K562 (cell line): ENCODE measurements at regions not wholly inside any gene's neighbourhood (a gene's known extent, or its start where the extent isn't known, plus 50 kb on each side); places are given as distances from the start of the nearest gene placed in this dataset.

Experiments
- BCOR ChIP-seq: fragments of 450-650 bp; IDR thresholded peaks from 2 replicates; pipeline ENCODE4 v1.6.1; 2016
- HNRNPK ChIP-seq: fragments of 200-400 bp; formaldehyde crosslinking; IDR thresholded peaks from one replicate; pipeline ENCODE4 v1.6.1; 2018; ENCODE audit warnings: mild to moderate bottlenecking, low read depth, low read length; ENCODE audit not compliant: poor library complexity, severe bottlenecking
- IRF9 ChIP-seq: fragments of 450-650 bp; IDR thresholded peaks from 2 replicates; pipeline ENCODE4 v1.6.1; 2016; ENCODE audit warnings: missing biosample characterization, missing genetic modification characterization
- JUNB ChIP-seq: fragments of 450-650 bp; formaldehyde crosslinking; conservative IDR thresholded peaks from 2 replicates; pipeline ENCODE4 v1.4.0; 2020; ENCODE audit warnings: mild to moderate bottlenecking
- MEF2D ChIP-seq: conservative IDR thresholded peaks from 2 replicates; pipeline ENCODE4 v1.6.1; 2016; ENCODE audit warnings: low read depth, missing genetic modification characterization, missing compliant biosample characterization
- MGA ChIP-seq: fragments of 450-650 bp; IDR thresholded peaks from 2 replicates; pipeline ENCODE4 v1.6.1; 2016; ENCODE audit warnings: mild to moderate bottlenecking, moderate library complexity
- MTA2 ChIP-seq: fragments of 450-650 bp; IDR thresholded peaks from 2 replicates; pipeline ENCODE4 v1.6.1; 2016; ENCODE audit warnings: low read depth
- NCOR1 ChIP-seq: fragments of 450-650 bp; IDR thresholded peaks from 2 replicates; pipeline ENCODE4 v1.6.1; 2016; ENCODE audit warnings: mild to moderate bottlenecking, moderate library complexity
- NFIC ChIP-seq: fragments of 450-650 bp; IDR thresholded peaks from 2 replicates; pipeline ENCODE4 v1.6.1; 2017; ENCODE audit warnings: mild to moderate bottlenecking, inconsistent platforms
- NR2C1 ChIP-seq, 2 experiments: fragments of 450-650 bp; IDR thresholded peaks; 2 replicates each; pipeline ENCODE4 v1.6.1; 2017; ENCODE audit warnings: mild to moderate bottlenecking in 2 of 2, antibody characterized with exemption in 1 of 2, inconsistent platforms in 1 of 2, missing compliant biosample characterization in 1 of 2, missing genetic modification characterization in 1 of 2
- RBM17 ChIP-seq: fragments of 200-400 bp; formaldehyde crosslinking; IDR thresholded peaks from 2 replicates; pipeline ENCODE4 v1.6.1; 2017; ENCODE audit warnings: low read depth, mild to moderate bottlenecking, low read length, borderline replicate concordance
- SMAD4 ChIP-seq: fragments of 250-450 bp; sonication (Bioruptor Pico); conservative IDR thresholded peaks from 2 replicates; pipeline ENCODE4 v1.8.0; 2021; ENCODE audit warnings: inconsistent platforms, mild to moderate bottlenecking, moderate library complexity
- ZBTB8A ChIP-seq: fragments of 450-650 bp; IDR thresholded peaks from 2 replicates; pipeline ENCODE4 v1.6.1; 2018; ENCODE audit warnings: mild to moderate bottlenecking, moderate library complexity; ENCODE audit not compliant: partially characterized antibody
- ZKSCAN8 ChIP-seq: fragments of 200-800 bp; sonication (Bioruptor generic); IDR thresholded peaks from 2 replicates; pipeline ENCODE4 v1.6.1; 2016; ENCODE audit warnings: missing genetic modification characterization, missing compliant biosample characterization
- ZNF174 ChIP-seq: fragments of 250-450 bp; sonication (Bioruptor Pico); IDR thresholded peaks from 2 replicates; pipeline ENCODE4 v1.4.0; 2020; ENCODE audit warnings: mild to moderate bottlenecking
- ZNF655 ChIP-seq: fragments of 250-450 bp; sonication (Bioruptor Pico); IDR thresholded peaks from 2 replicates; pipeline ENCODE4 v1.5.0; 2021

GRCh38 chr7:86933295-86933845 lies 126.1 kb downstream of the ELAPOR2 start (continued):
- peak; percentile 47; the same call in 1 of the 2 replicates for TF ChIP-seq MGA
- TF ChIP-seq BCOR = 0 out of 2 replicates have a peak, but pooled peaks have one; percentile 9
- TF ChIP-seq ZNF655 (CRISPR knock-in tag) = no peak
- TF ChIP-seq ZKSCAN8 (CRISPR knock-in tag) = peak; percentile 74; the same call in 1 of the 2 replicates
- TF ChIP-seq SMAD4 = peak; percentile 20; the same call in 1 of the 2 replicates
- no peak for TF ChIP-seq ZNF174 (CRISPR knock-in tag)
- peak; percentile 65; the same call in 1 of the 2 replicates for TF ChIP-seq MEF2D (tag)
- TF ChIP-seq NCOR1 = peak; percentile 83
- no peak for TF ChIP-seq RBM17
- TF ChIP-seq ZBTB8A = no peak
- TF ChIP-seq HNRNPK = no peak
- peak; percentile 69 for TF ChIP-seq MTA2
- TF ChIP-seq JUNB = no peak
- TF ChIP-seq NR2C1 (IDR thresholded peaks at IDR 0.05) = no peak
- no peak for TF ChIP-seq NR2C1 (tag; IDR thresholded peaks at IDR 0.05)
- no peak for TF ChIP-seq IRF9 (tag)
- TF ChIP-seq NFIC = peak; percentile 61
